ENCODE measurements at regions not wholly inside any gene's neighbourhood (a gene's known extent, or its start where the extent isn't known, plus 50 kb on each side); places are given as distances from the start of the nearest gene placed in this dataset.

DNA sequence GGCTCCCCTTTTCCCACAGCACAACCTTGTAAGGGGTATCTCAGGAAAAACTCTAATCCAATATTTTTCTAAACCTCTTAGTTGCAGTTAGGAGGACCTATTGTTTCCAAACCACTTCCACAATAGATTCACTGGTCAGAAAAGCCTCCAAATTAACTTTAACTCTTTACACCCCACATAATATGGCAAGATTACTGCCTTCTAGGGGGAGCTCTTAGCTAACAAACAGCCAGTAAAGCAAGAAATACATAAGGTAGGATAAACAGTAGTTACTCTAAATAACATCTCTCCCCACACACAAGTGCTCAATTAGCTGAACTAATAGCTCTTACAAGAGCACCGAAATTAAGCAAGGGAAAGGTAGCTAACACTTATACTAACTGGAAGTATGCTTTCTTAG lies 192.1 kb upstream of the KIF2B start:
- TF ChIP-seq GLIS3 (CRISPR knock-in tag; IDR thresholded peaks at IDR 0.05) = no peak
- no peak for TF ChIP-seq RARB (CRISPR knock-in tag; IDR thresholded peaks at IDR 0.05)
- no peak for TF ChIP-seq TCF4 (CRISPR knock-in tag; IDR thresholded peaks at IDR 0.05; ENCODE audit: borderline replicate concordance)
- no peak for TF ChIP-seq ISL1 (CRISPR knock-in tag; IDR thresholded peaks at IDR 0.05)
- no peak for TF ChIP-seq ZNF565 (CRISPR knock-in tag; conservative IDR thresholded peaks at IDR 0.05; ENCODE audit: low read depth)
- TF ChIP-seq ZC3H10 (CRISPR knock-in tag; IDR thresholded peaks at IDR 0.05) = no peak
- TF ChIP-seq ZNF70 (CRISPR knock-in tag; IDR thresholded peaks at IDR 0.05) = no peak
- no peak for TF ChIP-seq ESRRG (CRISPR knock-in tag; IDR thresholded peaks at IDR 0.05)
- TF ChIP-seq, protein P1, sequence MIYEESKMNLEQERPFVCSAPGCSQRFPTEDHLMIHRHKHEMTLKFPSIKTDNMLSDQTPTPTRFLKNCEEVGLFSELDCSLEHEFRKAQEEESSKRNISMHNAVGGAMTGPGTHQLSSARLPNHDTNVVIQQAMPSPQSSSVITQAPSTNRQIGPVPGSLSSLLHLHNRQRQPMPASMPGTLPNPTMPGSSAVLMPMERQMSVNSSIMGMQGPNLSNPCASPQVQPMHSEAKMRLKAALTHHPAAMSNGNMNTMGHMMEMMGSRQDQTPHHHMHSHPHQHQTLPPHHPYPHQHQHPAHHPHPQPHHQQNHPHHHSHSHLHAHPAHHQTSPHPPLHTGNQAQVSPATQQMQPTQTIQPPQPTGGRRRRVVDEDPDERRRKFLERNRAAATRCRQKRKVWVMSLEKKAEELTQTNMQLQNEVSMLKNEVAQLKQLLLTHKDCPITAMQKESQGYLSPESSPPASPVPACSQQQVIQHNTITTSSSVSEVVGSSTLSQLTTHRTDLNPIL (CRISPR knock-in tag; IDR thresholded peaks at IDR 0.05; ENCODE audit: low read depth) = no peak
- no peak for TF ChIP-seq CSDC2 (CRISPR knock-in tag; IDR thresholded peaks at IDR 0.05)
- no peak for TF ChIP-seq ARNTL (CRISPR knock-in tag; IDR thresholded peaks at IDR 0.05; ENCODE audit: borderline replicate concordance, low read depth)
- no peak for TF ChIP-seq BACH2 (CRISPR knock-in tag; IDR thresholded peaks at IDR 0.05; ENCODE audit: borderline replicate concordance)

Data from SK-N-SH treated with all-trans-retinoic acid at 6 μM for 48 hours (cell line).